ENCODE measurements at regions not wholly inside any gene's neighbourhood (a gene's known extent, or its start where the extent isn't known, plus 50 kb on each side); places are given as distances from the start of the nearest gene placed in this dataset.

DNA sequence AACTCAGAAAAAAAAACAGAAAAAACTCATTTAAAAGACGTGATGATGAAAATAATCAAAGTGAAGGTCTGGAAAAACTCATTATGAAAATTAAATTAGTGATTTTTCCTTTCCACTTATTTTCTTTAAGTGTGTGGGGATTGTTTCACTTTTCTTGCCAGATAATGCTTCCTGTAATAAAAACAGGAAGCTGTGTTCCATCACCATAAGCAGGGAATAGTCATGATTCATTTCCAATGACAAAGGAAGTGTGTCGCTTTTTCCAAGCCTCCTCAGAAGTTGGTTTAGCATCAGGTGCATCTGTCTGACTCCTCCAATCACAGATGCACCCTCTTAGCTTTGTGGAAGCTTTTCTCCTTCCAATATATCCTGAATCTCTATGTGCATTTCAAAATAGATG lies 2068.7 kb downstream of the MAT2B start:
- TF ChIP-seq, protein P1, sequence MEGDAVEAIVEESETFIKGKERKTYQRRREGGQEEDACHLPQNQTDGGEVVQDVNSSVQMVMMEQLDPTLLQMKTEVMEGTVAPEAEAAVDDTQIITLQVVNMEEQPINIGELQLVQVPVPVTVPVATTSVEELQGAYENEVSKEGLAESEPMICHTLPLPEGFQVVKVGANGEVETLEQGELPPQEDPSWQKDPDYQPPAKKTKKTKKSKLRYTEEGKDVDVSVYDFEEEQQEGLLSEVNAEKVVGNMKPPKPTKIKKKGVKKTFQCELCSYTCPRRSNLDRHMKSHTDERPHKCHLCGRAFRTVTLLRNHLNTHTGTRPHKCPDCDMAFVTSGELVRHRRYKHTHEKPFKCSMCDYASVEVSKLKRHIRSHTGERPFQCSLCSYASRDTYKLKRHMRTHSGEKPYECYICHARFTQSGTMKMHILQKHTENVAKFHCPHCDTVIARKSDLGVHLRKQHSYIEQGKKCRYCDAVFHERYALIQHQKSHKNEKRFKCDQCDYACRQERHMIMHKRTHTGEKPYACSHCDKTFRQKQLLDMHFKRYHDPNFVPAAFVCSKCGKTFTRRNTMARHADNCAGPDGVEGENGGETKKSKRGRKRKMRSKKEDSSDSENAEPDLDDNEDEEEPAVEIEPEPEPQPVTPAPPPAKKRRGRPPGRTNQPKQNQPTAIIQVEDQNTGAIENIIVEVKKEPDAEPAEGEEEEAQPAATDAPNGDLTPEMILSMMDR (IDR thresholded peaks at IDR 0.05 in 4 of 5, conservative IDR thresholded peaks at IDR 0.05 in 1 of 5): no peak
- TF ChIP-seq POLR2A (IDR thresholded peaks at IDR 0.05): no peak

Data from gastrocnemius medialis (tissue), 4 donors.